Neural cell (in vitro differentiated cells): ENCODE measurements at regions not wholly inside any gene's neighbourhood (a gene's known extent, or its start where the extent isn't known, plus 50 kb on each side); places are given as distances from the start of the nearest gene placed in this dataset.
A peak's percentile ranks its signal among the peaks of the same experiment; 100 is the strongest.

ENCODE experiments used
- EZH2 ChIP-seq: fragments of 200-600, 300-800 bp; shearing (Covaris generic), sonication (generic); IDR thresholded peaks from 2 replicates; pipeline ENCODE4 v1.6.1; 2014; ENCODE audit warnings: antibody characterized with exemption, low read length, borderline replicate concordance, mild to moderate bottlenecking; ENCODE audit not compliant: insufficient read depth, poor library complexity, severe bottlenecking
- POLR2AphosphoS5 ChIP-seq: IDR thresholded peaks from 2 replicates; pipeline ENCODE4 v1.6.1; 2012
- RAD21 ChIP-seq: fragments of 450-650 bp; conservative IDR thresholded peaks from 2 replicates; pipeline ENCODE4 v1.6.1; 2014; ENCODE audit warnings: antibody characterized with exemption, mild to moderate bottlenecking, moderate library complexity
- TAF1 ChIP-seq: IDR thresholded peaks from 2 replicates; pipeline ENCODE4 v1.6.1; 2012; ENCODE audit warnings: low read depth
- TF ChIP-seq, protein P1 (sequence below): fragments of 450-650 bp; IDR thresholded peaks from 2 replicates; pipeline ENCODE4 v1.5.1; 2014; ENCODE audit warnings: antibody characterized with exemption, mild to moderate bottlenecking, moderate library complexity; ENCODE audit not compliant: poor library complexity, severe bottlenecking
- TF ChIP-seq, protein P2 (sequence below): IDR thresholded peaks from 2 replicates; pipeline ENCODE4 v1.6.1; 2012; ENCODE audit warnings: borderline replicate concordance

DNA sequence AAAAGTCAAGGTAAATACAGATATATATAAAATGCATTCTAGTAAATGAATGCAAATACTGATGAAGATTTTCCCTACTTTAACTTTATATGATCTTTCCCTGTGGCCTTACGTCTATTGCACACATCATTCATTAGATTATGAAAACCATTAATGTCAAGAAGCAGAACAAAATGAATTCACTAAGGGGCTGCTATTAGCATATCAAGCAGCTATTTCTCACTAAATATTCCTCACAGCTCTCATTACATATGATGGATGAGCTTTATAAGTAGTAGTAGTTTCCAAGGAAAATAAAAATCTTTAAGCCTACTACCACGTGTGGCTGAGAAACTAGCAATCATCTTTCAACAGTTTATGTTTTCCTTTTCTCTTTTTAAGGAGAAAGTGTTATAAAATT is 702.8 kb upstream of the SLC39A10 start:
- no peak for TF ChIP-seq RAD21
- peak; percentile 96 for TF ChIP-seq POLR2AphosphoS5
- TF ChIP-seq, protein P1, sequence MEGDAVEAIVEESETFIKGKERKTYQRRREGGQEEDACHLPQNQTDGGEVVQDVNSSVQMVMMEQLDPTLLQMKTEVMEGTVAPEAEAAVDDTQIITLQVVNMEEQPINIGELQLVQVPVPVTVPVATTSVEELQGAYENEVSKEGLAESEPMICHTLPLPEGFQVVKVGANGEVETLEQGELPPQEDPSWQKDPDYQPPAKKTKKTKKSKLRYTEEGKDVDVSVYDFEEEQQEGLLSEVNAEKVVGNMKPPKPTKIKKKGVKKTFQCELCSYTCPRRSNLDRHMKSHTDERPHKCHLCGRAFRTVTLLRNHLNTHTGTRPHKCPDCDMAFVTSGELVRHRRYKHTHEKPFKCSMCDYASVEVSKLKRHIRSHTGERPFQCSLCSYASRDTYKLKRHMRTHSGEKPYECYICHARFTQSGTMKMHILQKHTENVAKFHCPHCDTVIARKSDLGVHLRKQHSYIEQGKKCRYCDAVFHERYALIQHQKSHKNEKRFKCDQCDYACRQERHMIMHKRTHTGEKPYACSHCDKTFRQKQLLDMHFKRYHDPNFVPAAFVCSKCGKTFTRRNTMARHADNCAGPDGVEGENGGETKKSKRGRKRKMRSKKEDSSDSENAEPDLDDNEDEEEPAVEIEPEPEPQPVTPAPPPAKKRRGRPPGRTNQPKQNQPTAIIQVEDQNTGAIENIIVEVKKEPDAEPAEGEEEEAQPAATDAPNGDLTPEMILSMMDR = no peak
- TF ChIP-seq, protein P2, sequence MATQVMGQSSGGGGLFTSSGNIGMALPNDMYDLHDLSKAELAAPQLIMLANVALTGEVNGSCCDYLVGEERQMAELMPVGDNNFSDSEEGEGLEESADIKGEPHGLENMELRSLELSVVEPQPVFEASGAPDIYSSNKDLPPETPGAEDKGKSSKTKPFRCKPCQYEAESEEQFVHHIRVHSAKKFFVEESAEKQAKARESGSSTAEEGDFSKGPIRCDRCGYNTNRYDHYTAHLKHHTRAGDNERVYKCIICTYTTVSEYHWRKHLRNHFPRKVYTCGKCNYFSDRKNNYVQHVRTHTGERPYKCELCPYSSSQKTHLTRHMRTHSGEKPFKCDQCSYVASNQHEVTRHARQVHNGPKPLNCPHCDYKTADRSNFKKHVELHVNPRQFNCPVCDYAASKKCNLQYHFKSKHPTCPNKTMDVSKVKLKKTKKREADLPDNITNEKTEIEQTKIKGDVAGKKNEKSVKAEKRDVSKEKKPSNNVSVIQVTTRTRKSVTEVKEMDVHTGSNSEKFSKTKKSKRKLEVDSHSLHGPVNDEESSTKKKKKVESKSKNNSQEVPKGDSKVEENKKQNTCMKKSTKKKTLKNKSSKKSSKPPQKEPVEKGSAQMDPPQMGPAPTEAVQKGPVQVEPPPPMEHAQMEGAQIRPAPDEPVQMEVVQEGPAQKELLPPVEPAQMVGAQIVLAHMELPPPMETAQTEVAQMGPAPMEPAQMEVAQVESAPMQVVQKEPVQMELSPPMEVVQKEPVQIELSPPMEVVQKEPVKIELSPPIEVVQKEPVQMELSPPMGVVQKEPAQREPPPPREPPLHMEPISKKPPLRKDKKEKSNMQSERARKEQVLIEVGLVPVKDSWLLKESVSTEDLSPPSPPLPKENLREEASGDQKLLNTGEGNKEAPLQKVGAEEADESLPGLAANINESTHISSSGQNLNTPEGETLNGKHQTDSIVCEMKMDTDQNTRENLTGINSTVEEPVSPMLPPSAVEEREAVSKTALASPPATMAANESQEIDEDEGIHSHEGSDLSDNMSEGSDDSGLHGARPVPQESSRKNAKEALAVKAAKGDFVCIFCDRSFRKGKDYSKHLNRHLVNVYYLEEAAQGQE = peak; percentile 99
- TF ChIP-seq TAF1 = no peak
- no peak for TF ChIP-seq EZH2
